RWPE2 (cell line): ENCODE measurements at regions not wholly inside any gene's neighbourhood (a gene's known extent, or its start where the extent isn't known, plus 50 kb on each side); places are given as distances from the start of the nearest gene placed in this dataset.

Source experiments
- ATAC-seq: fragments of 200-7000 bp; cut with Tn5 transposase; 3 replicates; pipeline ENCODE4 v1.9.1; 2021; ENCODE audit warnings: low read depth
- DNase-seq: peaks from one replicate; pipeline ENCODE4 v3.0.0-alpha.2; 2020; ENCODE audit warnings: low spot score
- H3K27ac ChIP-seq: fragments of 450-650 bp; 2 replicates; pipeline ENCODE4 v1.5.1; 2017; ENCODE audit warnings: mild to moderate bottlenecking; ENCODE audit not compliant: poor library complexity, severe bottlenecking
- H3K27me3 ChIP-seq: fragments of 250-450 bp; sonication (Bioruptor Pico); 2 replicates; pipeline ENCODE4 v1.5.1; 2021; ENCODE audit warnings: mild to moderate bottlenecking, moderate library complexity; ENCODE audit not compliant: insufficient read depth, poor library complexity, severe bottlenecking
- H3K36me3 ChIP-seq: fragments of 250-450 bp; sonication (Bioruptor Pico); 2 replicates; pipeline ENCODE4 v1.5.1; 2020; ENCODE audit warnings: low read depth, mild to moderate bottlenecking, moderate library complexity
- H3K4me1 ChIP-seq: fragments of 250-450 bp; sonication (Bioruptor Pico); 2 replicates; pipeline ENCODE4 v1.5.1; 2021; ENCODE audit warnings: mild to moderate bottlenecking, moderate library complexity; ENCODE audit not compliant: insufficient read depth, poor library complexity, severe bottlenecking
- H3K4me3 ChIP-seq: fragments of 250-450 bp; sonication (Bioruptor Pico); 2 replicates; pipeline ENCODE4 v1.5.1; 2021; ENCODE audit warnings: mild to moderate bottlenecking, moderate library complexity; ENCODE audit not compliant: severe bottlenecking
- H3K9me3 ChIP-seq: fragments of 250-450 bp; sonication (Bioruptor Pico); 2 replicates; pipeline ENCODE4 v1.5.1; 2021; ENCODE audit warnings: mild to moderate bottlenecking, moderate library complexity; ENCODE audit not compliant: severe bottlenecking
- TF ChIP-seq, protein P1 (sequence below): fragments of 450-650 bp; IDR thresholded peaks from one replicate; pipeline ENCODE4 v1.5.1; 2017; ENCODE audit warnings: mild to moderate bottlenecking, moderate library complexity; ENCODE audit not compliant: poor library complexity, severe bottlenecking

DNA sequence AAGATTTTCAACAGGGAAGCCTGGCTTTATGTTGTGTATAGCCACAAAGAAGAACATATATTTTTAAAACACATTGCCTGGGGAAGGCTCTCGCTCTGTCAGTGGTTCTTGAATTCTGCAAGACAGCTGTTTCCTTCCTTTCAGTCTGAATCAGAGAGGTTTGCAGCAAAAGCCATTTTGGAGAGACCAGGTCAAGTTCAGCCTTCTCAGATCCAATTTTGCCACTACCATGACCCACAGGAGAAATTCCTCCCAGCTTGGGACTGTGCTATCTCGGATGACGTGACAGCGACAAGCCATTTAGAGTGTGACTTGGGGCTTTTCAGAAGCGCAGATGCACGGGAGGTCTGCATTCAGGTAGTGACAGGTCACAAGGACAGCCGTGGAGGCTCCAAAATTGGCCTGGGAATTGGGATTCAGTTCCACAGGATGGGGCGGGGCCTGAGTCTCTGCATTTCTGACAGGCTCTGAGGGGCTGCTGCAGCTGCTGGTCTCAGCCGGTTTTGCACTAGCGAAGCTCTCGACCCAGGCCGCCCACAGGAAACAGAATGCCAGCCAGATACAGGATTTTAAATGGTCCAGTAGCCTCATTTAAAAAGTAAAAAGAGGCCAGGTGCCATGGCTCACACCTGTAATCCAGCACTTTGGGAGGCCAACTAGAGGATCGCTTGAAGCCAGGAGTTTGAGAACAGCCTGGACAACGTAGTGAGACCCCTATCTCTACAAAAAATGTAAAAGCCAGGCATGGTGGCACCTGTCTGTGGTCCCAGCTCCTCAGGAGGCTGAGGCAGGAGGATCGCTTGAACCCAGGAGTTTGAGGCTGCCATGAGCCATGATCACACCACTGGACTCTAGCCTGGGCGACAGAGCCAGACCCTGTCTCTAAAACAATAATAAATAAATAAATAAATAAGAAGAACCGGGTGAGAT is 196.6 kb upstream of the CIBAR2 start:
- DNase-seq (no peak), ATAC-seq (no peak)
- no peak overlapping the region for H3K4me3 ChIP-seq
- H3K4me1 ChIP-seq, result peaks cover 14% of the 10 kb centered on the region
- no peak overlapping the region for H3K27ac ChIP-seq
- H3K27me3 ChIP-seq, result no peaks in the 10 kb centered on the region
- TF ChIP-seq, protein P1, sequence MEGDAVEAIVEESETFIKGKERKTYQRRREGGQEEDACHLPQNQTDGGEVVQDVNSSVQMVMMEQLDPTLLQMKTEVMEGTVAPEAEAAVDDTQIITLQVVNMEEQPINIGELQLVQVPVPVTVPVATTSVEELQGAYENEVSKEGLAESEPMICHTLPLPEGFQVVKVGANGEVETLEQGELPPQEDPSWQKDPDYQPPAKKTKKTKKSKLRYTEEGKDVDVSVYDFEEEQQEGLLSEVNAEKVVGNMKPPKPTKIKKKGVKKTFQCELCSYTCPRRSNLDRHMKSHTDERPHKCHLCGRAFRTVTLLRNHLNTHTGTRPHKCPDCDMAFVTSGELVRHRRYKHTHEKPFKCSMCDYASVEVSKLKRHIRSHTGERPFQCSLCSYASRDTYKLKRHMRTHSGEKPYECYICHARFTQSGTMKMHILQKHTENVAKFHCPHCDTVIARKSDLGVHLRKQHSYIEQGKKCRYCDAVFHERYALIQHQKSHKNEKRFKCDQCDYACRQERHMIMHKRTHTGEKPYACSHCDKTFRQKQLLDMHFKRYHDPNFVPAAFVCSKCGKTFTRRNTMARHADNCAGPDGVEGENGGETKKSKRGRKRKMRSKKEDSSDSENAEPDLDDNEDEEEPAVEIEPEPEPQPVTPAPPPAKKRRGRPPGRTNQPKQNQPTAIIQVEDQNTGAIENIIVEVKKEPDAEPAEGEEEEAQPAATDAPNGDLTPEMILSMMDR, result no peak
- H3K36me3 ChIP-seq, result no peaks in the 10 kb centered on the region
- H3K9me3 ChIP-seq, result no peaks in the 10 kb centered on the region

DNA sequence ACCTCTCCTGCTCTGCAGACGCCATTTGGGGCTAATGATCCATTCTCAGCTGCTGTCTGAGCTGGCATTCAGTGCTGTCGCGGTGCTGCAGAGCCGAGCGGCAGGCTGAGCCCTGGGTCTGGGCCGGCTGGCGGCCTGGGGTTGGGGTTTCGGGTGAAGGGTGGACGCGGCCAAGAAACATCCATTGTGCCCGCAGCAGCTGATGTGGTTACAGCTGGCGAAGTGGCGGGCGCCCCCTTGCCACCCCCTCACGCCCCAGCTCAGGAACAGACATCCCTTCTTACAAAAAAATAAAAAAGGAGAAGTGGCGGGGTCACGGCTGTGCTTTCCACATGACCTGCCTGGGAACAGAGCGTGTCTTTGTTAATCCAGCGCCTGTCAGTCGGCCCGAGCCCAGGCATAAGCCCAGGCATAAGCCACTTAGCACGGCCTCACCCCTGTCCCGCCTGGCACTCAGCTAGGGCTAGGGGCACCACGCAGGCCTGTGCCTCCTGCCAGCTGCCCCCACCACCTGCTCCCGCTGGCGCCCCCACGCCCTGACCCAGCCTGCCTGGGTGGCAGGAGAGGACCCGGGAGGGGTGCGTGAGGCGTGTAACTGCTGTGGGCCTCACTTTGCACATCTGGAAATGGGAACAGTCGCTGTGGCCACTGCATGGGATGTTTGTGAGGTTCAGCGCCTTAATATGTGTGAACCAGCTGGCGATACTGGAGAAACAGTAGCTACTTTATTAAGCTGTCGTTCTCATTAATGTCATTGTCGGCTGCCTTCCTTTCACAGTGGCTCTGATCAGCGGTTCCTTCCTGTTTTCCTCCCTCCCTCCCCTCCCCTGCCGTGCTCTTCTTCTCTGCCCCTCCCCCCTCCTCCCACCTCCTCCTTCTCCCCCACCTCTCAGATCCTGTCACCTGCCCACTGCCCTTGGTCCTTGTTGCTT is 197.7 kb upstream of the CIBAR2 start:
- H3K27me3 ChIP-seq, result no peaks in the 10 kb centered on the region
- no peak for DNase-seq
- no peak overlapping the region for H3K4me3 ChIP-seq
- no peaks in the 10 kb centered on the region for H3K36me3 ChIP-seq
- no peak overlapping the region for H3K27ac ChIP-seq
- ATAC-seq, result no peak
- no peaks in the 10 kb centered on the region for H3K9me3 ChIP-seq
- H3K4me1 ChIP-seq, result peaks cover 15% of the 10 kb centered on the region
- TF ChIP-seq, protein P1, result no peak

DNA sequence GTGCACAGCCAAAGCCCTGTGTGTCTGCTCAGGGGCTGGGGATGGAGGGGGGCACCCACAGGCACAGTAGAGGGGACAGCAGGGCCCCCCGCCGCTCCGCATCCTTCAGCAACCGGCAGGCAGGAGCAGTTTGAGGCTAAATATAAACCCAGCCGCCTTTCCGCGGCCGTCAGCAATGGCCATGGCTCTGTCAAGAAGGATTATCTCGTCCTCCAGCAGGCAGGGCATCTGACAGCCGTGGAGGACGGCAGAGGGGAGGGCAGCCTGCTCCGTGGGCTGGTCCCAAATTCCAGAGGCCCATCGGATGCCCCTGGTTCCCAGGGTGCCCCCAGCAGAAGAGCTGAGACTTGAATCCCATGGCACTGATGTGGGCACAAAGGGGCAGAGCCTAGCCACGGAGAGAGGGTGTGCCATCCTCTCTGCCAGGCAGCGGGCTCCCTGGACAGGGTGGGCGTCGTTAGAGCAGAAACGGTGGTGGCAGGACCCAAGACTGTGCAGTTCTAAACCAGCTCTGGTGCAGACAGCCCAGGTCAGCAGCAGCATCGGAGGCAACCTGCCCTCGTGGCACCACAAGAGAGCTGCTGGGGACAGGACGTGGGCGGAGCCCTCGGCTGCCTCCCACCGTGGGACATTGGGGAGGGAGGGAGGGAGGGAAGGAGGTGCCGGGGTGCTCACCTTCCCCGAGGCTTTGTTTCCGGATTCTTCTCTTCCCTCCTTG is 198.8 kb upstream of the CIBAR2 start:
- Histone ChIP-seq H3K27me3 (no peaks in the 10 kb centered on the region), H3K27ac (no peak overlapping the region), H3K4me3 (no peak overlapping the region), H3K4me1 (peaks cover 11% of the 10 kb centered on the region), H3K36me3 (no peaks in the 10 kb centered on the region), H3K9me3 (no peaks in the 10 kb centered on the region)
- DNase-seq, result no peak
- no peak for ATAC-seq
- TF ChIP-seq, protein P1, result no peak

- TF ChIP-seq, protein P1, result no peak
- no peaks in the 10 kb centered on the region for H3K27me3 ChIP-seq
- DNase-seq, result no peak
- H3K4me3 ChIP-seq, result no peak overlapping the region
- no peaks in the 10 kb centered on the region for H3K36me3 ChIP-seq
- no peak for ATAC-seq
- no peaks in the 10 kb centered on the region for H3K9me3 ChIP-seq
- H3K4me1 ChIP-seq, result peaks cover 10% of the 10 kb centered on the region
- no peak overlapping the region for H3K27ac ChIP-seq
Observed at GRCh38 chr16:85311741-85312140, 199.5 kb upstream of the CIBAR2 start.
